Activated CD4-positive, alpha-beta memory T cell treated with anti-CD3 and anti-CD28 coated beads for 36 hours (primary cell): ENCODE measurements at regions not wholly inside any gene's neighbourhood (a gene's known extent, or its start where the extent isn't known, plus 50 kb on each side); places are given as distances from the start of the nearest gene placed in this dataset.

Source experiments
- CTCF ChIA-PET: fragments of 350-600 bp; sonication (Branson Sonifier 250); formaldehyde crosslinking; loops from one replicate; lab custom pipeline; 2021; ENCODE audit warnings: antibody characterized with exemption, inconsistent platforms; lab: Charles Lee
- POLR2A ChIA-PET: fragments of 350-600 bp; sonication (Branson Sonifier 250); formaldehyde crosslinking; loops from one replicate; lab custom pipeline; 2021; ENCODE audit warnings: antibody characterized with exemption; lab: Charles Lee
- DNase-seq: peaks from one replicate; pipeline ENCODE4 v3.0.0-alpha.2; 2020
- H3K27ac Mint-ChIP-seq: one replicate; pipeline ENCODE4 v1.8.0; 2021; ENCODE audit warnings: mixed read lengths
- H3K27me3 Mint-ChIP-seq: one replicate; pipeline ENCODE4 v1.8.0; 2021; ENCODE audit warnings: mixed read lengths
- H3K36me3 Mint-ChIP-seq: one replicate; pipeline ENCODE4 v1.8.0; 2021; ENCODE audit warnings: mixed read lengths
- H3K4me1 Mint-ChIP-seq: one replicate; pipeline ENCODE4 v1.8.0; 2021; ENCODE audit warnings: low read depth, mixed read lengths
- H3K4me3 Mint-ChIP-seq: one replicate; pipeline ENCODE4 v1.8.0; 2021; ENCODE audit warnings: mild to moderate bottlenecking, mixed read lengths
- H3K9me3 Mint-ChIP-seq: one replicate; pipeline ENCODE4 v1.8.0; 2021; ENCODE audit warnings: mixed read lengths
- intact Hi-C: fragments of 100-400 bp; cut with micrococcal nuclease; formaldehyde crosslinking; loops from one replicate; pipeline ENCODE4 v1.15.1; 2023

DNA sequence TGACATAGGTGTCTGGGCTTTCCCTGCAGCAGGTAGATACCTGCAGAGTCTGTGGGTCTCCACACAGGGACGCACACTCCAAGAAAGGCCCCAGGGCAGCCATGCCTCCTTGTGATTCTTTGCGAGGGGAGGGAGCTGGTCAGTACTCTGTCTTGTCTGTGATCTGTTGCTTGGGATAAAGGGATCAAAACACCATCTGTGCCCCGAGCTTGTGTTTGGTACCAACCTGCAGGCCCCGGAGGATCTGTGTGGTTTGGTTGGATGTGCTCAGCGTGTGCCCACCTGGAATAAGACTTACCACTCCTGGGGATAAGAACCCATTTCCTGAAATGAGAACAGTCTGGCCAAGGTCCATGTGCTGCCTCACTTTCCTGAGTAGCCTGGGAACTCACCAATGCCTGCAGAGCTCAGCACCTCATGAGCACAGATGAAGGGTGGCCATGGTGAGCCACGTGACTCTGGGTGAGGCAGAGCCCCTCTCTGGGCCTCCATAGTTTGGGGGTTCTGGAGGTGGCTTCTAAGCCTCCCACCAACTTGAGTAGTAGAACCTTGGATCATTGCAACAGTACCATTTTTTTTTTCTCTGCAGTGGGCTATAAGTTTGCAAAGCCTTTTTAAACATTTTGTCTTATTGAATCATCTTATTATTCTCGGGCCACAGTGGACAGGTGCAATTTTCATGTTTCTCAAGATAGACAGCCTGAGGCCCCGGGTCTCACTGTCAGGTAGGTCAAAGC lies 134.8 kb downstream of the DDX1 start:
- Mint-ChIP-seq H3K4me3 (no peak overlapping the region), H3K27ac (no peak overlapping the region), H3K4me1 (no peaks in the 10 kb centered on the region), H3K27me3 (peaks cover 6% of the 10 kb centered on the region), H3K9me3 (no peaks in the 10 kb centered on the region), H3K36me3 (no peaks in the 10 kb centered on the region)
- POLR2A ChIA-PET, result no interaction called here
- CTCF ChIA-PET, result no interaction called here
- DNase-seq, result no peak
- intact Hi-C loops, result no loop called here

DNA sequence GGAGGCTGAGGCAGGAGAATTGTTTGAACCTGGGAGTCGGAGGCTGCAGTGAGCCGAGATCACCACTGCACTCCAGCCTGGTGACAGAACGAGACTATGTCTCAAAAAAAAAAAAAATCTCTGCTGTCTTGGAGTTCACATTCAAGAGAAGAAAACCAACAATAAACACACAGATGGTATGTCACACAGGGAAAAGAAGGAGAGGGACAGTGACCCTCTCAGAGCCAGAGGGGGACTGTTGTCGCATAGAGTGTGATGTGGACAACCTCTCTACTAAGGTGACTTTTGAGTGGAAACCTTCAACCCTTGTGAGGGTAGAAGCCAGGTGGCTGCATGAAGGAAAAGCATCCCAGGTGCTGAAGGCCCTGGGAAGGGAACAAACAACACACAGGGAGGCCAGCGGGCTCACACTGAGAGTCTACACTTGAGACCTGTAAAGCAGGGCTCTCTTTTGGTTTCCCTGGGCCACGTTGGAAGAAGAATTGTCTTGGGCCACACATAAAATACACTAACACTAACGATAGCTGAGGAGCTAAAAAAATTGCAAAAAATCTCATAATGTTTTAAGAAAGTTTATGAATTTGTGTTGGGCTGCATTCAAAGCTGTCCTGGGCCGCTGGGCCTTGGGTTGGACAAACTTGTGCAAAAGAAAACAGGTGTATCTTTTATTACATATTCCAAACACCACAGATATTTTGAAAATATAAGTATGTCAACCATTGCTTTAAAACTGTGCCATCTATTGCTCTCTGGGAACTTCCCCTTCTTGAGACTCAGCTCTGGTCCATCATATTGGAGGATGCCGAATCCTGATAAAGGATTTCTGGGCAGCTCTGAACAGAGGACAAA lies 136.0 kb downstream of the DDX1 start:
- ChIA-PET CTCF (no interaction called here), POLR2A (no interaction called here)
- Mint-ChIP-seq H3K4me3 (no peak overlapping the region), H3K36me3 (no peaks in the 10 kb centered on the region), H3K9me3 (no peaks in the 10 kb centered on the region), H3K27me3 (peaks cover 6% of the 10 kb centered on the region), H3K4me1 (no peaks in the 10 kb centered on the region), H3K27ac (no peak overlapping the region)
- intact Hi-C loops, result no loop called here
- DNase-seq, result no peak

DNA sequence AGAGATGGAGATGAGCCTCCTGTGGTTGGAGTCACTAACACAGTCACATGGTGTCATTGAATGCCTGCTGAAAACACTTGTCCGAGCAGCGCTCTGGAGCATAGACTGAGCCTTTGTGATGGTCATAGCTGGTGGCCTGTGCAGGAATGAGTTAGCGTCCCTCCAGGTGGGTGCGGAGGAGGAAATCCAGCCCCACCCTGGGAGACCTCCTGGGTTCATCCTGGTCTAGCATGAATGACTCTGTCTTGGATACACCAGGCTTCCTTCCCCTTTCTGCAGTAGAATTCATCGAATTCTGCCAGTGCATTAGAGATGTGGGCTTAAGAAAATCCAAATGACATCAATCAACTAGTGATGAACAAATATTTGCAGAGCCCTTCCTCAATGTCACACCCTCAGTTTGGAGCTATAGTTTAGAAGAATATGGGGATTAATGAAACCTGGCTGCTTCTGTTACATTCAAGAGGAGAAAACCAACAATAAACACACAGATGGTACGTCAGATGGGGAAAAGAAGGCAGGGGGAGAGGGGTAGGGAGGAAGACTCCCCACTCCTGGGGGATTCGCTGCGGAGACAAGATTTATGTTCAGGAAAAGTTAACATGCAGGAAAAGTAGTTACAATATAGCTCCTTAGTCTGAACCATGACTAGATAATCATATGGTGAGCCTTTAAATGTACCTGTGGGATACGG lies 136.7 kb downstream of the DDX1 start:
- H3K4me3 Mint-ChIP-seq, result no peak overlapping the region
- no peak for DNase-seq
- peaks cover 6% of the 10 kb centered on the region for H3K27me3 Mint-ChIP-seq
- POLR2A ChIA-PET, result no interaction called here
- H3K9me3 Mint-ChIP-seq, result no peaks in the 10 kb centered on the region
- CTCF ChIA-PET, result no interaction called here
- H3K27ac Mint-ChIP-seq, result no peak overlapping the region
- no peaks in the 10 kb centered on the region for H3K36me3 Mint-ChIP-seq
- H3K4me1 Mint-ChIP-seq, result no peaks in the 10 kb centered on the region
- intact Hi-C loops, result no loop called here

DNA sequence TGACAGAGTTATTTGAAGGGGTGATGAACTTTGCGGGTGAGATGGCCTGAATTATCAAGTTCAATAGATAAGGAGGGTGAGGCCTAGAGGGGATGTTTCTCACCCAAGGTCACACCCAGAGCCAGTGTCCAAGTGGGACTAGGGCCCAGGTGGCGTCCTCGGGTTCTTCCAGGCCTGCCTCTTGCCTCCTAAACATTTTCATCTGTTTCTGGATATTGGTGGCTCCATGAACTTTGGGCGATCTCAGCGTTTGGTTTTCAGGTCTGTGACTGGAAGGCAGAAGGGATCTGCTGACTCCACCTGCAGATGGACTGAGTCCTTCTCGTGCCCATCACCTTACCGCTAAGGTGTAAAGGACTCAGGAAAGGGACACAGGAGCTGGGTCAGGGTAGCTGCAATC lies 137.3 kb downstream of the DDX1 start:
- ChIA-PET POLR2A (no interaction called here), CTCF (no interaction called here)
- H3K4me3 Mint-ChIP-seq, result no peak overlapping the region

DNA sequence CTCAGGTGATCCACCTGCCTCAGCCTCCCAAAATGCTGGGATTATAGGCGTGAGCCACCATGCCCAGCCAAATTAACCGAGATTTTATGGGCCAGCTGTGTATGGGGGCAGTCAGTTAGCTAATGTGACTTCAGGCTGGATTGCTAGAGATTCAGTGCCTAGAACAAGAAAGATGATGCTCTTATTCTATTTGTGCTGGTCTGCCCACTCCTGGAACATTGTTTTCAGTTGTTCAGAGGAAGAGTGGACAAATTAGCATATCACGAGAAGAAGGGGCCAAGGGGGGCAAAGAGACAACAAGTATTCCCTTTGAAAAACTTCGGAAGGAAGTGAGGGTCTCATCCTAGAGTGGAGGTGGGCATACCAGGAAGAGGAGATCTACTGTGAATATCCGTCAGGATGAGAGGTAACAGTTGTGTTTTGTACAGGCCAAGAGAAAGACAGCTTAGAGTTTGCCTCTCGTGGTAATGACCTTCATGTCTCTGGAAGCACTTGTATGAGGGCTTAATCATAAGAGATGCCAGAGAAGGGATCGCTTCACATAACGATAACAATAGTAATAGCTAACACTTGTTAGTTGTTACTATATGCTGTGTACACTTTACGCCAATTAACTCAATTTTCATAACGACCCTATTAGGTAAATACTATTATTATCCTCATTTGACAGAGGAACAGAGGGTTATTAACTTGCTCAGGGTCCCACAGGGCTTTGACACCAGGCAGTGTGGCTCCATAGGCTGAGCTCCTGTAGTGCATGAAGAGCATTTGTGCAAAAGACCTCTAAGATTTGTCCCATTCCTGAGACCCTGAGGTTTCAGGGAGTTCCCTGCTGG lies 138.3 kb downstream of the DDX1 start:
- H3K27me3 Mint-ChIP-seq, result peaks cover 4% of the 10 kb centered on the region

More for the DNA sequence above, 137.3 kb downstream of the DDX1 start:
- no peaks in the 10 kb centered on the region for H3K9me3 Mint-ChIP-seq
- H3K27ac Mint-ChIP-seq, result no peak overlapping the region
- H3K36me3 Mint-ChIP-seq, result no peaks in the 10 kb centered on the region
- H3K27me3 Mint-ChIP-seq, result peaks cover 6% of the 10 kb centered on the region
- no peak for DNase-seq
- H3K4me1 Mint-ChIP-seq, result no peaks in the 10 kb centered on the region
- intact Hi-C loops, result no loop called here

DNA sequence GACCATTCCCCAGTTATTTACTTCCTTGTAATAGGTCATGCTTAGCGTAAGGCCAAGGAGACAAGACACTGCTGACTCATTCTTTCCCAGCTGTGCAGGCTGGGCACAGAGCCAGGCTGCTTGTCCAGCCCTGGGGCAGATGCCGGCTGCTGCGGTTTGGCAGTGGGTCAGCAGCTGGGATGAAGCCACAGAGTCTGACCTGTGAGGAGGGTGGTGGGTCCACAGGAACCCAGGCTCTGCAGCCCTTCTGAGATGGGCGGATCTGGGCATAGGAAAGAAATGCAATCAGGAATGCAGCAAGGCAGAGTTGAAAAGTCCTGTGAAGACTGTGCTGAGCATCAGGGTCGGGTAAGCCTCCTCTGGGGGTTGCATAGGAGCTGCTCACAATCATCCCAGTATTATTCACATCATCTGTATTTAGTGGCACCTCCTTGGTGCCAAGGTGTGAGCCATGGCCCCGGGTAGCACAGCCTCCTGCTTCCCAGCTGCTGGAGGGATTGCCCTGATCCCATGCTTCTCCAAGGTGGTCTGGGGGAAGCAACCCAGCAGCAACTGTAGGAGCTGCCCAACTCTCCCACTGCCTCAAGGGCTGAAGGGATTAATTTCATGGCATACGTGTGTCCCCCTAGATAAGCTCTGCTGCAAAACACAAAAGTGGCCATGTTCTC lies 139.0 kb downstream of the DDX1 start:
- CTCF ChIA-PET, result no interaction called here
- H3K27ac Mint-ChIP-seq, result no peak overlapping the region
- H3K9me3 Mint-ChIP-seq, result no peaks in the 10 kb centered on the region
- H3K4me1 Mint-ChIP-seq, result no peaks in the 10 kb centered on the region
- no peak overlapping the region for H3K4me3 Mint-ChIP-seq
- intact Hi-C loops, result no loop called here
- POLR2A ChIA-PET, result no interaction called here
- no peaks in the 10 kb centered on the region for H3K36me3 Mint-ChIP-seq
- peaks cover 4% of the 10 kb centered on the region for H3K27me3 Mint-ChIP-seq
- no peak for DNase-seq

More for the DNA sequence above, 138.3 kb downstream of the DDX1 start:
- Mint-ChIP-seq H3K27ac (no peak overlapping the region), H3K36me3 (no peaks in the 10 kb centered on the region), H3K4me3 (no peak overlapping the region), H3K4me1 (no peaks in the 10 kb centered on the region), H3K9me3 (no peaks in the 10 kb centered on the region)
- intact Hi-C loops, result no loop called here
- ChIA-PET POLR2A (no interaction called here), CTCF (no interaction called here)
- DNase-seq, result no peak

DNA sequence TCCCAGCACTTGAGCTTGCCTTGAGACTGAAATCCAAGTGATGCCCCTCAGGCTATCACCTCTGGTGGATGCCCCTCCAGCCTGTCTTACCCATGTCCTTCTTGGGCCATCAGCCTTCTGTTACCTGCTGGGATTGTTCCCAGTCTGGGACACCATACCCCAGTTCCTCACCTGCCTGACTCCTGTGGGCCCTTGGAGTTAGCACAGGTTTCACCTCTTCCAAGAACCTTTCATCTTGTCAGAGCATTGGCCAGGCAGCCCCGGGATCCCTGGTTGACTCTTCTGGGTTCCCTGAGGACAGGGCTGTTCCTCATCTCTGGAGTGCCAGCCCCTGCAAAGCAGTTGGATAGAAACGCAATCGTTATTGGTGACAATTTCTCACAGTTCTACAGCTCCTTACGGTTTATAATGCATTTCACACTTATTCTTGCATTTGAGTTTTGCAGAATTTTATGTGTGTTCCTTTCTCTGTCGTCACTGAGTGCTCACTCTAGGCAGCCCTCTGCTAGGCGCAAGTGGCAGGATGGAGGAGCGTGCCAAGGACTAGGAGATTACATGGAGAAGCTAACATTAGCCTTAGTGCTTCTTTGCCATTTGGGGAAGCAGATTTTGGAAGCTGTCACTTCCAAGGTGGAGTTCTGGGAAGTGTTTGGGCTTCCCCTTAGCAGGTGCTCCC lies 139.7 kb downstream of the DDX1 start:
- no peaks in the 10 kb centered on the region for H3K9me3 Mint-ChIP-seq
- H3K4me3 Mint-ChIP-seq, result no peak overlapping the region
- no peaks in the 10 kb centered on the region for H3K36me3 Mint-ChIP-seq
- no peaks in the 10 kb centered on the region for H3K4me1 Mint-ChIP-seq
- intact Hi-C loops, result no loop called here
- ChIA-PET POLR2A (no interaction called here), CTCF (no interaction called here)
- no peak overlapping the region for H3K27ac Mint-ChIP-seq
- no peak for DNase-seq
- peaks cover 2% of the 10 kb centered on the region for H3K27me3 Mint-ChIP-seq

DNA sequence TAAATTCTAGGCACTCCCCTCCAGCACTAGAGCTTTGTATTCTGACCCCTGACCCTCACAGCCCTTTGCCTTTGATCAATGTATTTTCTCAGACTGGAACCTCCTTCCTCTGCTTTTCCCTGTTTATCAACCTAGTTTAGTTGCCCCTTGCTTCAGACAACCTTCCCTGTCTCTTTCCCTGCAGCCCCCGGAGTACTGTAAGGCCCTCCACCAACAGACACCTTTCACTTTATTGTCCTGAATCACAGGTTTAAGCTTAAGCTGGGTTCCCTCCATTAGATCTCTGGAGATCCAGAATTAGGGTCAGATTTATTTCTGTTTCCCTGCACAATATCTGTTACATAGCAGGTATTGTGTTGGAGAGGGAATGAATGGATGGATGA lies 140.2 kb downstream of the DDX1 start:
- ChIA-PET CTCF (no interaction called here), POLR2A (no interaction called here)
- intact Hi-C loops, result no loop called here
- H3K27ac Mint-ChIP-seq, result no peak overlapping the region
- H3K27me3 Mint-ChIP-seq, result peaks cover 2% of the 10 kb centered on the region
- no peaks in the 10 kb centered on the region for H3K4me1 Mint-ChIP-seq
- no peak for DNase-seq
- H3K9me3 Mint-ChIP-seq, result no peaks in the 10 kb centered on the region
- no peak overlapping the region for H3K4me3 Mint-ChIP-seq
- no peaks in the 10 kb centered on the region for H3K36me3 Mint-ChIP-seq

DNA sequence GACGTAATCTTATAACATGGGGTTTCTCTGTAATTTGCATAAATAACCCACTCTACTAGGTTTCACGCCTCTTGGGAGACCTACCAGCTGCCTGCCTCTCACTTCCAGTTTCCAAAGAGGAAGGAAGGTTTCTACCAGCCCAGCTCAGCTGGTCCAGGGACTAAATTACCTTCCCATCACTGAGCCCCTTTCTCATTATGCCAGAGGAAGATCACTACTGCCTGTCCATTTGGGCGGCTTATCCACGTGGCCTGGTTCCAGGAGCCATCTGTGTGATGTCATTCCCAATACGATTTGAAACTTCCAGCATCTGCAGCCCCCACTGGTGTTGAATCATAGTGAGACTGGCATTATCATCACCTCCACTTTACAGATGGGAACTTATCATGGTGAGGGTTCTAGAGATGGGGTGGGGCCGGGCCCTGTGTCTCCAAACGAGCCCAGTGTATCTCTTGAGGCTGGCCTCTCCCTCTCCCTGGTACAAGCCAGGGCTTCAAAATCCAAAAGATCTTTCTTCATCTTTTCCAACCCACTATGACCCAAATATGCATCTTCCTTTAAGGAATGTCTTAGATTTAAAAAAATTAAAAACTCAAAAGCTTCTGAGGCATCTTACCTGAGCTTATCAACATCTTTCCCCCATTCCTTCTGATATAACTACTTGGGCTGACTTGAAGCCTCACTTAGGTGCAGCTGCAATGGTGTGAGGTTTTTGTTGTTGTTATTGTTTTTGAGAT lies 140.8 kb downstream of the DDX1 start:
- H3K4me3 Mint-ChIP-seq, result no peak overlapping the region
- POLR2A ChIA-PET, result no interaction called here
- DNase-seq, result no peak
- no peaks in the 10 kb centered on the region for H3K4me1 Mint-ChIP-seq
- H3K9me3 Mint-ChIP-seq, result peaks cover 4% of the 10 kb centered on the region
- intact Hi-C loops, result no loop called here
- H3K27ac Mint-ChIP-seq, result no peak overlapping the region
- H3K27me3 Mint-ChIP-seq, result peaks cover 1% of the 10 kb centered on the region
- CTCF ChIA-PET, result no interaction called here
- H3K36me3 Mint-ChIP-seq, result no peaks in the 10 kb centered on the region

DNA sequence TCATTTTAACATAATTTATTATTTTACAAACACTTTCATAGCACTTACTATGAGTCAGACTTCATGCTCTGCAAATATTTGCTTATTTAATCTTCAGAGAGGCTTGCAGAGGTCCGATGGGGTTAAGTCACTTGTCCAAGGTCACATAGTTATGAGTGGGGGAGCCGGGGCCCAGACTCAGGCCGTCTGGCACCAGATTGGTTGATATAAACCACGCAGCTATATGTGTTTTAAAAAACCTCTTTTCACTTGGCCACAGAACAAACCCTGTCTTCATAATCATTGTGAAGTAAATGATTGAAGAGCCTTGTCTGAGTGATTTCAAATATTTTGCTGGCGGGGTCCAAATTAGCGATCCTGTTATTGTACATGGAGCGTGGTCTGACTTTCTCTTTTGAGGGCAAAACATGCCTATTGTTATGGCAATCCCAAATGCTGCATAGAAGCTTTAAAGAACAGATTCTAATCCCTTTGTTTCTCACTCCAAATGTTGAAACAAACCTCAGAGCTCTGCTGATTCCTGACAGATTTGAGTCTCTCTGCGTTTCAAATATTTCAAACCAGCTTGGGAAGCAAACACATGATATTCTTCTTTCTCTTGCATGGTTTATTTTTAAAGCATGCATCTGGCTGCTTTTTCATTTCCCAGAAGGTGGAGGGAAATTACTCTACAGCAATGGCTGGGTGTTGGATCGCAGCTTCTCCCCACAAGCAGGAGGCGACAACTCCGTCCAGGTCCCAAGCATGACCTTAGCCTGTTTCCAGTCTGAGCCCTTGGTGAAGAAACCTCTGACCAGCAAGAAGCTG lies 142.4 kb downstream of the DDX1 start:
- peaks cover 1% of the 10 kb centered on the region for H3K27me3 Mint-ChIP-seq
- H3K4me3 Mint-ChIP-seq, result no peak overlapping the region
- H3K27ac Mint-ChIP-seq, result no peak overlapping the region
- H3K36me3 Mint-ChIP-seq, result no peaks in the 10 kb centered on the region
- no peaks in the 10 kb centered on the region for H3K4me1 Mint-ChIP-seq
- CTCF ChIA-PET, result no interaction called here
- POLR2A ChIA-PET, result no interaction called here
- peaks cover 5% of the 10 kb centered on the region for H3K9me3 Mint-ChIP-seq
- intact Hi-C loops, result no loop called here
- DNase-seq, result no peak
